SK-N-SH (cell line): ENCODE measurements at regions not wholly inside any gene's neighbourhood (a gene's known extent, or its start where the extent isn't known, plus 50 kb on each side); places are given as distances from the start of the nearest gene placed in this dataset.

Source experiments
- CTCF ChIA-PET: fragments of 300-600, 350-600 bp; formaldehyde crosslinking; extraction: SDS; loops from one replicate; lab custom pipeline; 2021; lab: Yijun Ruan, JAX
- POLR2A ChIA-PET: fragments of 350-600 bp; sonication (Branson Sonifier 250); formaldehyde crosslinking; extraction: SDS; loops from one replicate; lab custom pipeline; 2020; ENCODE audit warnings: antibody characterized with exemption, inconsistent platforms; lab: Yijun Ruan, JAX
- DNase-seq: peaks from one replicate; pipeline ENCODE4 v3.0.0; 2012
- H2AFZ ChIP-seq: fragments of 200-600 bp; sonication (generic); 2 replicates; pipeline ENCODE4 v1.8.1; 2016; ENCODE audit warnings: antibody characterized with exemption, mild to moderate bottlenecking, low read depth
- H3F3A ChIP-seq: fragments of 200-600 bp; sonication (generic); replicated peaks from 2 replicates; pipeline ENCODE3; 2016; ENCODE audit warnings: antibody characterized with exemption, mild to moderate bottlenecking; ENCODE audit not compliant: insufficient read depth
- H3K27ac ChIP-seq, 2 experiments: fragments of 200-500 bp in 1 of 2; fragments of 200-600 bp in 1 of 2; sonication (Bioruptor generic) in 1 of 2; sonication (generic), shearing (Covaris generic) in 1 of 2; 2 replicates each; pipeline versions ENCODE4 v1.5.1 to v1.6.1; 2014 to 2016; ENCODE audit warnings: low read depth in 2 of 2, inconsistent platforms in 1 of 2, low read length in 1 of 2, mild to moderate bottlenecking in 1 of 2, mixed read lengths in 1 of 2
- H3K27me3 ChIP-seq: fragments of 200-600 bp; sonication (generic), shearing (Covaris generic); 2 replicates; pipeline ENCODE4 v1.6.1; 2016; ENCODE audit warnings: mixed run types; ENCODE audit not compliant: insufficient read depth
- H3K36me3 ChIP-seq, 2 experiments: fragments of 200-500 bp in 1 of 2; fragments of 200-600 bp in 1 of 2; sonication (Bioruptor generic) in 1 of 2; sonication (generic) in 1 of 2; replicated peaks in 1 of 2; 2 replicates each; pipeline versions ENCODE3 to v1.5.1; 2014 to 2016; ENCODE audit warnings: low read length in 1 of 2, mild to moderate bottlenecking in 1 of 2; ENCODE audit not compliant: insufficient read depth in 2 of 2, control insufficient read depth in 1 of 2
- H3K4me1 ChIP-seq, 2 experiments: fragments of 200-500 bp in 1 of 2; fragments of 200-600 bp in 1 of 2; sonication (Bioruptor generic) in 1 of 2; sonication (generic), shearing (Covaris generic) in 1 of 2; 2 replicates each; pipeline versions ENCODE4 v1.5.1 to v1.6.1; 2014 to 2016; ENCODE audit warnings: low read depth in 1 of 2, low read length in 1 of 2, mixed run types in 1 of 2; ENCODE audit not compliant: insufficient read depth in 2 of 2, control insufficient read depth in 1 of 2
- H3K4me2 ChIP-seq: fragments of 200-600 bp; sonication (generic), shearing (Covaris generic); 2 replicates; pipeline ENCODE4 v1.6.1; 2017; ENCODE audit warnings: mixed run types
- H3K4me3 ChIP-seq, 2 experiments: fragments of 200-500 bp in 1 of 2; fragments of 200-600 bp in 1 of 2; sonication (Bioruptor generic) in 1 of 2; sonication (generic), shearing (Covaris generic) in 1 of 2; 2 replicates each; pipeline versions ENCODE4 v1.5.1 to v1.8.1; 2014 to 2016; ENCODE audit warnings: low read depth in 2 of 2, inconsistent platforms in 1 of 2, low read length in 1 of 2, mild to moderate bottlenecking in 1 of 2, mixed read lengths in 1 of 2, moderate library complexity in 1 of 2
- H3K79me2 ChIP-seq: fragments of 200-600 bp; sonication (generic); 2 replicates; pipeline ENCODE4 v1.8.1; 2017; ENCODE audit warnings: mild to moderate bottlenecking; ENCODE audit not compliant: insufficient read depth
- H3K9ac ChIP-seq: fragments of 200-600 bp; sonication (generic); 2 replicates; pipeline ENCODE4 v1.6.1; 2017; ENCODE audit warnings: mixed run types
- H3K9me2 ChIP-seq: fragments of 200-600 bp; sonication (generic); 2 replicates; pipeline ENCODE4 v1.6.1; 2017; ENCODE audit warnings: mixed run types
- H3K9me3 ChIP-seq: fragments of 200-600 bp; sonication (generic); 2 replicates; pipeline ENCODE4 v1.6.1; 2017; ENCODE audit warnings: mixed run types, mild to moderate bottlenecking, moderate library complexity
- H4K20me1 ChIP-seq: fragments of 200-600 bp; sonication (generic); 2 replicates; pipeline ENCODE4 v1.6.1; 2017; ENCODE audit warnings: mild to moderate bottlenecking, mixed run types; ENCODE audit not compliant: insufficient read depth
- EZH2phosphoT487 ChIP-seq: fragments of 200-600 bp; sonication (generic); IDR thresholded peaks from 2 replicates; pipeline ENCODE4 v1.6.1; 2017; ENCODE audit warnings: low read depth, mixed run types, mild to moderate bottlenecking, antibody characterized with exemption, moderate library complexity, borderline replicate concordance
- FOXJ3 ChIP-seq: sonication (generic); formaldehyde crosslinking; IDR thresholded peaks from 2 replicates; pipeline ENCODE4 v1.5.1; 2020; ENCODE audit warnings: mild to moderate bottlenecking, missing genetic modification reagents
- GABPA ChIP-seq: IDR thresholded peaks from 2 replicates; pipeline ENCODE4 v1.4.0; 2012; ENCODE audit warnings: low read depth, mild to moderate bottlenecking
- MEF2A ChIP-seq: IDR thresholded peaks from 2 replicates; pipeline ENCODE4 v1.4.0; 2012; ENCODE audit warnings: low read depth, borderline replicate concordance
- MXI1 ChIP-seq: IDR thresholded peaks from 2 replicates; pipeline ENCODE4 v1.6.1; 2012; ENCODE audit warnings: mild to moderate bottlenecking, low read depth, low read length, improper control_type of control experiment
- NRF1 ChIP-seq: IDR thresholded peaks from 2 replicates; pipeline ENCODE4 v1.6.1; 2012; ENCODE audit warnings: low read depth, mild to moderate bottlenecking, low read length
- RFX5 ChIP-seq: IDR thresholded peaks from 2 replicates; pipeline ENCODE4 v1.6.1; 2012; ENCODE audit warnings: mild to moderate bottlenecking, improper control_type of control experiment, low read length
- SMC3 ChIP-seq: IDR thresholded peaks from 2 replicates; pipeline ENCODE4 v1.6.1; 2012; ENCODE audit warnings: low read depth, low read length, improper control_type of control experiment
- TEAD4 ChIP-seq: IDR thresholded peaks from 2 replicates; pipeline ENCODE4 v1.4.0; 2012; ENCODE audit warnings: mild to moderate bottlenecking, borderline replicate concordance; ENCODE audit not compliant: insufficient read depth
- WGBS: methylation state at CpG from one replicate; pipeline ENCODE4 v1.1.6; 2017; ENCODE audit warnings: low lambda C conversion rate; 5-methylcytosine and 5-hydroxymethylcytosine counted together
- TF ChIP-seq, protein P1 (sequence below): IDR thresholded peaks from 2 replicates; pipeline ENCODE4 v1.4.0; 2012; ENCODE audit warnings: low read depth, borderline replicate concordance
- TF ChIP-seq, protein P2 (sequence below): fragments of 200-600 bp; sonication (generic); IDR thresholded peaks from 2 replicates; pipeline ENCODE4 v1.6.1; 2017; ENCODE audit warnings: antibody characterized with exemption, mild to moderate bottlenecking, moderate library complexity
- TF ChIP-seq, protein P3 (sequence below): IDR thresholded peaks from 2 replicates; pipeline ENCODE4 v1.4.0; 2012; ENCODE audit warnings: low read depth
- TF ChIP-seq, protein P4 (sequence below): IDR thresholded peaks from 2 replicates; pipeline ENCODE4; 2012
- TF ChIP-seq, protein P5 (sequence below): IDR thresholded peaks from 2 replicates; pipeline ENCODE4 v1.6.1; 2012; ENCODE audit warnings: mild to moderate bottlenecking, low read depth, low read length, moderate library complexity

DNA sequence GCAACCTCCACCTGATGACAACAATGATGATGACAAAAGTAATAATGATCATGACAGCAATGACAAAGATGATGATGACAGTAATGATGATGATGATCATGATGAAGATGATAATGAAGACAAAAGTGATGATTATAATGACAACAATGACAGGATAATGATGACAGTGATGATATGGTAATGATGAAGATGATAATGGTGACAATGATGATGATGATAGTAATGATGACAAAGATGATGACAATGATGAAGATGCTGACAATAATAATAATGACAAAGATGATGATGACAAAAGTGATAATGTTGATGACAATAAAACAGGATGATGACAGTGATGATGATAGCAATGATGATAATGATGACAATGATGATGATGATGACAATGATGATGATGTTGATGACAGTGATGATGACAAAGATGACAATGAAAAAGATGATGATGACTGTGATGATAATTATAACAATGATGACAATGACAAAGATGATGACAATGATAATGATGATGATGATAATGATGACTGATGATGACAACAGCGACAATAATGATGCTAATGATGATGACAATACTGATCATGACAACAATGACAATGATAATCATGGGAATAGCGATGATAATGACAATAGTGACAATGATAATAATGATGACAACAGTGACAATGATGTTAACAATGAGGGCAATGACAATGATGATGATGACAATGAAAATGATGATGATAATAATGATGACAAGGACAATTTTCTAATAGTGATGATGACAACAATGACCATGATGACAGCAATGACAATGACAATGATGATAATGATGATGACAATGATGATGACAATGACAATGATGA lies 1106.5 kb upstream of the AUTS2 start:
- H3K4me3 ChIP-seq: no peak overlapping the region
- no peak overlapping the region for H3K4me2 ChIP-seq
- no peaks in the 10 kb centered on the region for H3K27me3 ChIP-seq
- H2AFZ ChIP-seq: no peak overlapping the region
- 35% methylated on average over 2 of the region's 2 CpGs for WGBS
- no peaks in the 10 kb centered on the region for H3K9me3 ChIP-seq
- no peaks in the 10 kb centered on the region for H4K20me1 ChIP-seq
- H3K27ac ChIP-seq: no peak overlapping the region
- H3K9ac ChIP-seq: no peak overlapping the region
- POLR2A ChIA-PET: no interaction called here
- TF ChIP-seq, protein P1, sequence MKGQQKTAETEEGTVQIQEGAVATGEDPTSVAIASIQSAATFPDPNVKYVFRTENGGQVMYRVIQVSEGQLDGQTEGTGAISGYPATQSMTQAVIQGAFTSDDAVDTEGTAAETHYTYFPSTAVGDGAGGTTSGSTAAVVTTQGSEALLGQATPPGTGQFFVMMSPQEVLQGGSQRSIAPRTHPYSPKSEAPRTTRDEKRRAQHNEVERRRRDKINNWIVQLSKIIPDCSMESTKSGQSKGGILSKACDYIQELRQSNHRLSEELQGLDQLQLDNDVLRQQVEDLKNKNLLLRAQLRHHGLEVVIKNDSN: no peak
- TF ChIP-seq TEAD4 (no peak), EZH2phosphoT487 (no peak), SMC3 (no peak), RFX5 (no peak), MXI1 (no peak), GABPA (no peak), MEF2A (no peak), FOXJ3 (CRISPR knock-in tag) (no peak), NRF1 (no peak)
- TF ChIP-seq, protein P2, sequence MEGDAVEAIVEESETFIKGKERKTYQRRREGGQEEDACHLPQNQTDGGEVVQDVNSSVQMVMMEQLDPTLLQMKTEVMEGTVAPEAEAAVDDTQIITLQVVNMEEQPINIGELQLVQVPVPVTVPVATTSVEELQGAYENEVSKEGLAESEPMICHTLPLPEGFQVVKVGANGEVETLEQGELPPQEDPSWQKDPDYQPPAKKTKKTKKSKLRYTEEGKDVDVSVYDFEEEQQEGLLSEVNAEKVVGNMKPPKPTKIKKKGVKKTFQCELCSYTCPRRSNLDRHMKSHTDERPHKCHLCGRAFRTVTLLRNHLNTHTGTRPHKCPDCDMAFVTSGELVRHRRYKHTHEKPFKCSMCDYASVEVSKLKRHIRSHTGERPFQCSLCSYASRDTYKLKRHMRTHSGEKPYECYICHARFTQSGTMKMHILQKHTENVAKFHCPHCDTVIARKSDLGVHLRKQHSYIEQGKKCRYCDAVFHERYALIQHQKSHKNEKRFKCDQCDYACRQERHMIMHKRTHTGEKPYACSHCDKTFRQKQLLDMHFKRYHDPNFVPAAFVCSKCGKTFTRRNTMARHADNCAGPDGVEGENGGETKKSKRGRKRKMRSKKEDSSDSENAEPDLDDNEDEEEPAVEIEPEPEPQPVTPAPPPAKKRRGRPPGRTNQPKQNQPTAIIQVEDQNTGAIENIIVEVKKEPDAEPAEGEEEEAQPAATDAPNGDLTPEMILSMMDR: no peak
- TF ChIP-seq, protein P3, sequence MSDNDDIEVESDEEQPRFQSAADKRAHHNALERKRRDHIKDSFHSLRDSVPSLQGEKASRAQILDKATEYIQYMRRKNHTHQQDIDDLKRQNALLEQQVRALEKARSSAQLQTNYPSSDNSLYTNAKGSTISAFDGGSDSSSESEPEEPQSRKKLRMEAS: no peak
- TF ChIP-seq, protein P4, sequence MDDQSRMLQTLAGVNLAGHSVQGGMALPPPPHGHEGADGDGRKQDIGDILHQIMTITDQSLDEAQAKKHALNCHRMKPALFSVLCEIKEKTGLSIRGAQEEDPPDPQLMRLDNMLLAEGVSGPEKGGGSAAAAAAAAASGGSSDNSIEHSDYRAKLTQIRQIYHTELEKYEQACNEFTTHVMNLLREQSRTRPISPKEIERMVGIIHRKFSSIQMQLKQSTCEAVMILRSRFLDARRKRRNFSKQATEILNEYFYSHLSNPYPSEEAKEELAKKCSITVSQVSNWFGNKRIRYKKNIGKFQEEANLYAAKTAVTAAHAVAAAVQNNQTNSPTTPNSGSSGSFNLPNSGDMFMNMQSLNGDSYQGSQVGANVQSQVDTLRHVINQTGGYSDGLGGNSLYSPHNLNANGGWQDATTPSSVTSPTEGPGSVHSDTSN: no peak
- TF ChIP-seq, protein P5, sequence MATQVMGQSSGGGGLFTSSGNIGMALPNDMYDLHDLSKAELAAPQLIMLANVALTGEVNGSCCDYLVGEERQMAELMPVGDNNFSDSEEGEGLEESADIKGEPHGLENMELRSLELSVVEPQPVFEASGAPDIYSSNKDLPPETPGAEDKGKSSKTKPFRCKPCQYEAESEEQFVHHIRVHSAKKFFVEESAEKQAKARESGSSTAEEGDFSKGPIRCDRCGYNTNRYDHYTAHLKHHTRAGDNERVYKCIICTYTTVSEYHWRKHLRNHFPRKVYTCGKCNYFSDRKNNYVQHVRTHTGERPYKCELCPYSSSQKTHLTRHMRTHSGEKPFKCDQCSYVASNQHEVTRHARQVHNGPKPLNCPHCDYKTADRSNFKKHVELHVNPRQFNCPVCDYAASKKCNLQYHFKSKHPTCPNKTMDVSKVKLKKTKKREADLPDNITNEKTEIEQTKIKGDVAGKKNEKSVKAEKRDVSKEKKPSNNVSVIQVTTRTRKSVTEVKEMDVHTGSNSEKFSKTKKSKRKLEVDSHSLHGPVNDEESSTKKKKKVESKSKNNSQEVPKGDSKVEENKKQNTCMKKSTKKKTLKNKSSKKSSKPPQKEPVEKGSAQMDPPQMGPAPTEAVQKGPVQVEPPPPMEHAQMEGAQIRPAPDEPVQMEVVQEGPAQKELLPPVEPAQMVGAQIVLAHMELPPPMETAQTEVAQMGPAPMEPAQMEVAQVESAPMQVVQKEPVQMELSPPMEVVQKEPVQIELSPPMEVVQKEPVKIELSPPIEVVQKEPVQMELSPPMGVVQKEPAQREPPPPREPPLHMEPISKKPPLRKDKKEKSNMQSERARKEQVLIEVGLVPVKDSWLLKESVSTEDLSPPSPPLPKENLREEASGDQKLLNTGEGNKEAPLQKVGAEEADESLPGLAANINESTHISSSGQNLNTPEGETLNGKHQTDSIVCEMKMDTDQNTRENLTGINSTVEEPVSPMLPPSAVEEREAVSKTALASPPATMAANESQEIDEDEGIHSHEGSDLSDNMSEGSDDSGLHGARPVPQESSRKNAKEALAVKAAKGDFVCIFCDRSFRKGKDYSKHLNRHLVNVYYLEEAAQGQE: no peak
- H3K4me1 ChIP-seq: peaks cover 0 to 6% of the 10 kb centered on the region in 2 experiments; a peak in 1 of 4 replicates
- H3K79me2 ChIP-seq: no peaks in the 10 kb centered on the region
- H3F3A ChIP-seq: no peaks in the 10 kb centered on the region
- H3K9me2 ChIP-seq: no peaks in the 10 kb centered on the region
- H3K36me3 ChIP-seq: no peaks in the 10 kb centered on the region
- DNase-seq: no peak
- CTCF ChIA-PET: no interaction called here
